Upper lobe of right lung (tissue), 1 donor: ENCODE measurements at regions not wholly inside any gene's neighbourhood (a gene's known extent, or its start where the extent isn't known, plus 50 kb on each side); places are given as distances from the start of the nearest gene placed in this dataset.

Experiments
- ATAC-seq: fragments of 200-7000 bp; cut with Tn5 transposase; one replicate; pipeline ENCODE4 v1.9.1; 2020; ENCODE audit warnings: mild to moderate bottlenecking, moderate library complexity
- DNase-seq: peaks from one replicate; pipeline ENCODE4 v3.0.0-alpha.2; 2020
- H3K27ac ChIP-seq: fragments of 200-600 bp; one replicate; pipeline ENCODE4 v1.8.0; 2022
- H3K27me3 ChIP-seq: fragments of 200-600 bp; one replicate; pipeline ENCODE4 v1.8.0; 2022; ENCODE audit warnings: mild to moderate bottlenecking
- H3K36me3 ChIP-seq: fragments of 200-600 bp; one replicate; pipeline ENCODE4 v1.8.0; 2022
- H3K4me1 ChIP-seq: fragments of 200-600 bp; one replicate; pipeline ENCODE4 v1.8.0; 2022
- H3K4me3 ChIP-seq: fragments of 200-600 bp; one replicate; pipeline ENCODE4 v1.8.0; 2022; ENCODE audit warnings: mild to moderate bottlenecking
- H3K9me3 ChIP-seq: fragments of 200-600 bp; one replicate; pipeline ENCODE4 v1.8.0; 2022
- intact Hi-C: fragments of 100-400 bp; cut with DNase I; formaldehyde crosslinking; loops from one replicate; pipeline ENCODE4 v1.11.0; 2022
- TF ChIP-seq, protein P1 (sequence below): fragments of 200-600 bp; IDR thresholded peaks from one replicate; pipeline ENCODE4 v1.8.0; 2022; ENCODE audit warnings: antibody characterized with exemption
- donor health status: DM: no; HTN: yes; CAD: no; lungs with severe emphysema.

GRCh38 chr22:48710410-48710809 is 1117.3 kb downstream of the BRD1 start:
- Histone ChIP-seq H3K9me3 (no peaks in the 10 kb centered on the region), H3K36me3 (no peaks in the 10 kb centered on the region), H3K4me1 (no peaks in the 10 kb centered on the region), H3K4me3 (no peak overlapping the region), H3K27ac (no peak overlapping the region), H3K27me3 (no peaks in the 10 kb centered on the region)
- ATAC-seq (no peak), DNase-seq (peak; percentile 53)
- TF ChIP-seq, protein P1, sequence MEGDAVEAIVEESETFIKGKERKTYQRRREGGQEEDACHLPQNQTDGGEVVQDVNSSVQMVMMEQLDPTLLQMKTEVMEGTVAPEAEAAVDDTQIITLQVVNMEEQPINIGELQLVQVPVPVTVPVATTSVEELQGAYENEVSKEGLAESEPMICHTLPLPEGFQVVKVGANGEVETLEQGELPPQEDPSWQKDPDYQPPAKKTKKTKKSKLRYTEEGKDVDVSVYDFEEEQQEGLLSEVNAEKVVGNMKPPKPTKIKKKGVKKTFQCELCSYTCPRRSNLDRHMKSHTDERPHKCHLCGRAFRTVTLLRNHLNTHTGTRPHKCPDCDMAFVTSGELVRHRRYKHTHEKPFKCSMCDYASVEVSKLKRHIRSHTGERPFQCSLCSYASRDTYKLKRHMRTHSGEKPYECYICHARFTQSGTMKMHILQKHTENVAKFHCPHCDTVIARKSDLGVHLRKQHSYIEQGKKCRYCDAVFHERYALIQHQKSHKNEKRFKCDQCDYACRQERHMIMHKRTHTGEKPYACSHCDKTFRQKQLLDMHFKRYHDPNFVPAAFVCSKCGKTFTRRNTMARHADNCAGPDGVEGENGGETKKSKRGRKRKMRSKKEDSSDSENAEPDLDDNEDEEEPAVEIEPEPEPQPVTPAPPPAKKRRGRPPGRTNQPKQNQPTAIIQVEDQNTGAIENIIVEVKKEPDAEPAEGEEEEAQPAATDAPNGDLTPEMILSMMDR, result no peak
- intact Hi-C loops, result no loop called here

- Histone ChIP-seq H3K27me3 (no peaks in the 10 kb centered on the region), H3K9me3 (no peaks in the 10 kb centered on the region), H3K4me1 (no peaks in the 10 kb centered on the region), H3K27ac (no peak overlapping the region), H3K36me3 (no peaks in the 10 kb centered on the region), H3K4me3 (no peak overlapping the region)
- intact Hi-C loops, result no loop called here
- peak; percentile 42 for DNase-seq
- no peak for ATAC-seq
- TF ChIP-seq, protein P1, result no peak
These were observed 1117.7 kb downstream of the BRD1 start for GRCh38 chr22:48709976-48710375.

- Histone ChIP-seq H3K36me3 (no peaks in the 10 kb centered on the region), H3K4me1 (no peaks in the 10 kb centered on the region), H3K27ac (no peak overlapping the region), H3K27me3 (no peaks in the 10 kb centered on the region), H3K9me3 (no peaks in the 10 kb centered on the region), H3K4me3 (no peak overlapping the region)
- ATAC-seq (no peak), DNase-seq (peak; percentile 59)
- intact Hi-C loops, result no loop called here
- TF ChIP-seq, protein P1, result no peak
These were observed 1118.2 kb downstream of the BRD1 start for GRCh38 chr22:48709453-48709852.

DNA sequence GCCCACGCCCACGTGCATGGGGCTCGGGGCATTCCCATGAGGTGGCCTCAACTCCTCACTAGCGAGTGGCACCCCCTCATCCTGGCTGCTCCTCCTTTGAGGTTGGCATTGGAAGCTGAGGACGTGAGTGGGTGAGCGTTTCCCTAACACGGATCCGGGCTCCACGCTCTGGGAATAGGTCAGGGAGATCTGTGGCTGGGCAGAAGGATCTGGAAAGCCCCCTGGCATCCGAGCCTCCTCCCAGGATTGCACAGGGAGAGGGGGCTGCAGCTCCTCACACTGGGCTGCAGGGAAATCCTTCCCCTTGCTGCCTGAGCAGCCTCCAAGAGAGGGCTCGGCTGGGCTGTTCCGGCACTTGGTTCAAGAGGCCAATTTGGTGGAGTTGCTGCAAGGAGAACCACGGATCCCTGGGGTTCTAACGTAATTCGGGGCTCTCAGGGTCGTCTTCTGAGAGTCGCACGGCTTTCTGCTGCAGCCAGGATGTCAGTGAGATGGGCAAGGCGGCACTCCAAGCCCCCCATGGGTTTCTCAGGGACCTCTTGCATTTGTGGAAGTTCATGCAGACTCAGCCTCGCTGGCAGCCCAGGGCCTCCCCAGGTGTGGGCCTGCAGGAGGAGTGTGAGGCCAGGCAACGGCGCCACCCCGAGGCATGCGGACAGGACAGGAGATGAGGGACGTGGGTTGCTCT is 1119.0 kb downstream of the BRD1 start:
- DNase-seq (peak; percentile 32), ATAC-seq (no peak)
- H3K27me3 ChIP-seq, result no peaks in the 10 kb centered on the region
- H3K9me3 ChIP-seq, result no peaks in the 10 kb centered on the region
- H3K4me3 ChIP-seq, result no peak overlapping the region
- intact Hi-C loops, result no loop called here
- no peak overlapping the region for H3K27ac ChIP-seq
- no peaks in the 10 kb centered on the region for H3K36me3 ChIP-seq
- H3K4me1 ChIP-seq, result no peaks in the 10 kb centered on the region
- TF ChIP-seq, protein P1, result no peak

DNA sequence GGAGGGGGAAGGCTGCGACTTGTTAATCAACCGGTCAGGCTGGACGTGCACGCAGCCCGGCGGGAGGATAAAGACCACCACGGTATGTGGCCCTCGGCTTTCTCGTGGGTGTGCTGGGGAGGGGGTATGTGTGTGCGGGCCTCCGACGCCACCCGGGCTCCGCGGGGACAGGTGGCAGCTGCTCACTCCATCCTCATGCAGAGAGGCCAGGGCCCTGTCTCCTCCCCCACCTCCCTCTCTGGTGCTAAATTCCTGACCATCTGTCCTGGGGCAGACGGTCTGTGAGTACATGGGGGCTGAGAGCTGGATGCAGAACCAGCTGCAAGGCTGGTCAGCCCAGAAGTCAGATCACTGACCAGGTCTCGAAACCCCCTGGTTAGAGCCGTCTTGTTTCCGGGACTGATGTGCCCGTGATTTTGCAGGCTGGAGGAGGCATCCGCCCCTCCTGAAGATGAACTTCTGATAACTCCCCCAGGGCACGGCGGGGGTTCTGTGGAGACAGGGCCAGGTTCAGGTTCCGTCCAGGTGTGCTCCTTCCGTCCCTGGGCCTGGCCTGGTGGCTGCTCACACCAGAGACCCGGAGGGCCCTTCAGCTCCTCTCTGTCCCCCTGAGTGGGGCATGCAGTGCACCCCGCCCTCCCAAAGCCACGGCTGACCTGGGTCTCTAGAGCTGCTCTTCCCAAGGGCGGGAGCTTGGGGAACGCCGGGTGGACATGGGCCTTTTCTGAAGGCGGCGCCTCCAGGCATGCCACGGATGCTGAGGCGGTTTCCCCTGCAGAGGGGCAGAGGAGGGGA is 1119.7 kb downstream of the BRD1 start:
- Histone ChIP-seq H3K27ac (no peak overlapping the region), H3K9me3 (no peaks in the 10 kb centered on the region), H3K4me1 (no peaks in the 10 kb centered on the region), H3K27me3 (no peaks in the 10 kb centered on the region), H3K4me3 (no peak overlapping the region), H3K36me3 (no peaks in the 10 kb centered on the region)
- TF ChIP-seq, protein P1, result no peak
- DNase-seq (peak; percentile 55), ATAC-seq (no peak)
- intact Hi-C loops, result no loop called here
